ENCODE measurements at regions not wholly inside any gene's neighbourhood (a gene's known extent, or its start where the extent isn't known, plus 50 kb on each side); places are given as distances from the start of the nearest gene placed in this dataset.

- H4K20me1 ChIP-seq: no peaks in the 10 kb centered on the region
- H3K9me3 ChIP-seq (replicated peaks in 1 of 11): no peaks in the 10 kb centered on the region
- H3K9ac ChIP-seq: no peak overlapping the region
- no peak overlapping the region for H3K4me2 ChIP-seq
- no peaks in the 10 kb centered on the region for H3K36me3 ChIP-seq
- H3K4me3 ChIP-seq: no peak overlapping the region
- H3K4me1 ChIP-seq: 0 out of 20 replicates have a peak, but pooled peaks cover 0 to 4% (median 0%) of the 10 kb centered on the region in 10 experiments
- no peak for TF ChIP-seq Cebpa-rat (IDR thresholded peaks at IDR 0.05)
- no peaks in the 10 kb centered on the region for H3K27me3 ChIP-seq
- no peak overlapping the region for H3K27ac ChIP-seq
These were observed 234.3 kb downstream of the QKI start for GRCh38 chr6:163648868-163649267.

GRCh38 chr6:163647624-163648023 is 233.1 kb downstream of the QKI start:
- Histone ChIP-seq H3K4me1 (no peaks in the 10 kb centered on the region), H3K4me2 (no peak overlapping the region)

GRCh38 chr6:163646866-163647265 is 232.3 kb downstream of the QKI start:
- Histone ChIP-seq H3K27ac (no peak overlapping the region), H3K4me3 (no peak overlapping the region), H4K20me1 (no peaks in the 10 kb centered on the region), H3K4me1 (no peaks in the 10 kb centered on the region), H3K9me3 (replicated peaks in 1 of 11) (peaks cover 0 to 7% (median 0%) of the 10 kb centered on the region in 11 experiments; a peak in 2 of 22 replicates), H3K27me3 (no peaks in the 10 kb centered on the region), H3K4me2 (no peak overlapping the region), H3K9ac (no peak overlapping the region), H3K36me3 (no peaks in the 10 kb centered on the region)
- no peak for TF ChIP-seq Cebpa-rat (IDR thresholded peaks at IDR 0.05)

More at GRCh38 chr6:163647624-163648023, 233.1 kb downstream of the QKI start:
- H3K27me3 ChIP-seq: no peaks in the 10 kb centered on the region
- no peaks in the 10 kb centered on the region for H3K36me3 ChIP-seq
- H3K9me3 ChIP-seq (replicated peaks in 1 of 11): 0 out of 22 replicates have a peak, but pooled peaks cover 0 to 3% (median 0%) of the 10 kb centered on the region in 11 experiments
- H3K4me3 ChIP-seq: no peak overlapping the region
- no peak overlapping the region for H3K27ac ChIP-seq
- no peak for TF ChIP-seq Cebpa-rat (IDR thresholded peaks at IDR 0.05)
- no peaks in the 10 kb centered on the region for H4K20me1 ChIP-seq
- H3K9ac ChIP-seq: no peak overlapping the region

- H3K9me3 ChIP-seq (replicated peaks in 1 of 11): peaks cover 0 to 7% (median 0%) of the 10 kb centered on the region in 11 experiments; a peak in 2 of 22 replicates
- H3K9ac ChIP-seq: no peak overlapping the region
- H3K36me3 ChIP-seq: no peaks in the 10 kb centered on the region
- no peaks in the 10 kb centered on the region for H3K4me1 ChIP-seq
- no peak overlapping the region for H3K4me2 ChIP-seq
- H3K27me3 ChIP-seq: no peaks in the 10 kb centered on the region
- H3K4me3 ChIP-seq: no peak overlapping the region
- TF ChIP-seq Cebpa-rat (IDR thresholded peaks at IDR 0.05): no peak
- no peak overlapping the region for H3K27ac ChIP-seq
- no peaks in the 10 kb centered on the region for H4K20me1 ChIP-seq
These were observed 231.6 kb downstream of the QKI start for GRCh38 chr6:163646133-163646532.

- H3K4me2 ChIP-seq: no peak overlapping the region
These were observed 231.0 kb downstream of the QKI start for GRCh38 chr6:163645560-163645959.

GRCh38 chr6:163643866-163644265 is 229.3 kb downstream of the QKI start:
- no peak for TF ChIP-seq Cebpa-rat (IDR thresholded peaks at IDR 0.05)
- no peak overlapping the region for H3K9ac ChIP-seq
- no peak overlapping the region for H3K27ac ChIP-seq
- no peaks in the 10 kb centered on the region for H3K4me1 ChIP-seq
- no peak overlapping the region for H3K4me2 ChIP-seq
- H4K20me1 ChIP-seq: no peaks in the 10 kb centered on the region
- H3K36me3 ChIP-seq: no peaks in the 10 kb centered on the region
- H3K9me3 ChIP-seq (replicated peaks in 1 of 11): peaks cover 0 to 7% (median 0%) of the 10 kb centered on the region in 11 experiments; a peak in 2 of 22 replicates
- no peak overlapping the region for H3K4me3 ChIP-seq
- no peaks in the 10 kb centered on the region for H3K27me3 ChIP-seq

More at GRCh38 chr6:163645560-163645959, 231.0 kb downstream of the QKI start:
- Histone ChIP-seq H3K27me3 (no peaks in the 10 kb centered on the region), H3K36me3 (no peaks in the 10 kb centered on the region), H4K20me1 (no peaks in the 10 kb centered on the region), H3K4me3 (no peak overlapping the region), H3K4me1 (no peaks in the 10 kb centered on the region), H3K9me3 (replicated peaks in 1 of 11) (peaks cover 0 to 7% (median 0%) of the 10 kb centered on the region in 11 experiments; a peak in 2 of 22 replicates), H3K27ac (no peak overlapping the region), H3K9ac (no peak overlapping the region)
- no peak for TF ChIP-seq Cebpa-rat (IDR thresholded peaks at IDR 0.05)

GRCh38 chr6:163641706-163642105 is 227.2 kb downstream of the QKI start:
- peaks cover 0 to 7% (median 0%) of the 10 kb centered on the region in 11 experiments; a peak in 2 of 22 replicates for H3K9me3 ChIP-seq (replicated peaks in 1 of 11)
- H3K4me3 ChIP-seq: no peak overlapping the region
- no peak for TF ChIP-seq Cebpa-rat (IDR thresholded peaks at IDR 0.05)
- H3K4me1 ChIP-seq: no peaks in the 10 kb centered on the region
- no peaks in the 10 kb centered on the region for H3K36me3 ChIP-seq
- no peak overlapping the region for H3K4me2 ChIP-seq
- no peak overlapping the region for H3K9ac ChIP-seq
- H3K27me3 ChIP-seq: no peaks in the 10 kb centered on the region
- H4K20me1 ChIP-seq: no peaks in the 10 kb centered on the region
- H3K27ac ChIP-seq: no peak overlapping the region

- Histone ChIP-seq H3K36me3 (no peaks in the 10 kb centered on the region), H3K4me3 (no peak overlapping the region), H4K20me1 (no peaks in the 10 kb centered on the region), H3K4me1 (no peaks in the 10 kb centered on the region), H3K9me3 (replicated peaks in 1 of 11) (peaks cover 0 to 7% (median 0%) of the 10 kb centered on the region in 11 experiments; a peak in 2 of 22 replicates), H3K4me2 (no peak overlapping the region), H3K9ac (no peak overlapping the region), H3K27me3 (no peaks in the 10 kb centered on the region), H3K27ac (no peak overlapping the region)
- no peak for TF ChIP-seq Cebpa-rat (IDR thresholded peaks at IDR 0.05)
These were observed 226.1 kb downstream of the QKI start for GRCh38 chr6:163640641-163641040.

GRCh38 chr6:163637524-163637923 is 223.0 kb downstream of the QKI start:
- H4K20me1 ChIP-seq: no peaks in the 10 kb centered on the region
- H3K36me3 ChIP-seq: no peaks in the 10 kb centered on the region
- peaks cover 0 to 8% (median 5%) of the 10 kb centered on the region in 11 experiments; a peak in 7 of 22 replicates for H3K9me3 ChIP-seq (replicated peaks in 1 of 11)
- no peaks in the 10 kb centered on the region for H3K4me1 ChIP-seq
- no peak overlapping the region for H3K4me3 ChIP-seq
- H3K9ac ChIP-seq: no peak overlapping the region
- H3K27ac ChIP-seq: no peak overlapping the region
- TF ChIP-seq Cebpa-rat (IDR thresholded peaks at IDR 0.05): no peak
- no peak overlapping the region for H3K4me2 ChIP-seq
- H3K27me3 ChIP-seq: no peaks in the 10 kb centered on the region

- Histone ChIP-seq H3K9ac (no peak overlapping the region), H3K9me3 (replicated peaks in 1 of 11) (peaks cover 10 to 23% (median 18%) of the 10 kb centered on the region in 11 experiments), H4K20me1 (no peaks in the 10 kb centered on the region), H3K36me3 (no peaks in the 10 kb centered on the region), H3K4me1 (no peaks in the 10 kb centered on the region), H3K27me3 (no peaks in the 10 kb centered on the region), H3K4me2 (no peak overlapping the region), H3K27ac (no peak overlapping the region), H3K4me3 (no peak overlapping the region)
- TF ChIP-seq Cebpa-rat (IDR thresholded peaks at IDR 0.05): no peak
These were observed 221.3 kb downstream of the QKI start for GRCh38 chr6:163635731-163636364.

Measured in BLaER1 treated with 17β-estradiol and CSF1 and Interleukin-3, amounts not matched to agents 10 nM and 100 nM (cell line).